HCT116 (cell line): ENCODE measurements at regions not wholly inside any gene's neighbourhood (a gene's known extent, or its start where the extent isn't known, plus 50 kb on each side); places are given as distances from the start of the nearest gene placed in this dataset.

Experiments used
- ATAC-seq: fragments of 200-7000 bp; cut with Tn5 transposase; 2 replicates; pipeline ENCODE4 v1.9.1; 2020; ENCODE audit warnings: mild to moderate bottlenecking, moderate library complexity
- BruUV-seq: library from RNA; stranded (reverse); fragments of 400-500 nt; replicated peaks from 2 replicates; lab custom pipeline; 2021; lab: Mats Ljungman, UMichigan
- CTCF ChIA-PET: fragments of 300-600 bp; sonication (Branson Sonifier 250); formaldehyde crosslinking; loops from one replicate; lab custom pipeline; 2021; ENCODE audit warnings: antibody characterized with exemption; lab: Charles Lee
- POLR2A ChIA-PET: fragments of 300-600, 350-600 bp; sonication (Branson Sonifier 250); formaldehyde crosslinking; loops from one replicate; lab custom pipeline; 2021; ENCODE audit warnings: antibody characterized with exemption; lab: Charles Lee
- RAD21 ChIA-PET, 2 experiments: fragments of 300-600 bp; sonication (Branson Sonifier 250); formaldehyde crosslinking; loops; one replicate each; lab custom pipeline; 2023; ENCODE audit warnings: low total read pairs in 2 of 2; ENCODE audit not compliant: uncharacterized antibody in 2 of 2, unreplicated experiment in 2 of 2, low non-redundant PET in 1 of 2; lab: Charles Lee
- DNase-seq: peaks from one replicate; pipeline ENCODE4 v3.0.0-alpha.2; 2010; ENCODE audit warnings: low read depth, low spot score
- H2AFZ ChIP-seq: fragments of 200-600 bp; shearing (Covaris generic), sonication (generic); 2 replicates; pipeline ENCODE4 v1.6.1; 2017; ENCODE audit warnings: low read depth, mixed run types, mixed read lengths, antibody characterized with exemption, low read length; ENCODE audit not compliant: poor library complexity, severe bottlenecking
- H3K27ac ChIP-seq: 2 replicates; pipeline ENCODE4 v1.5.1; 2012; ENCODE audit warnings: low read depth, low read length
- H3K27me3 ChIP-seq: fragments of 200-600 bp; sonication (generic); 2 replicates; pipeline ENCODE4 v1.6.1; 2016; ENCODE audit warnings: mixed run types, low read length, mixed read lengths; ENCODE audit not compliant: insufficient read depth
- H3K36me3 ChIP-seq, 2 experiments: fragments of 200-500 bp in 1 of 2; fragments of 200-600 bp in 1 of 2; sonication (Bioruptor generic) in 1 of 2; sonication (generic) in 1 of 2; 2 replicates each; pipeline versions ENCODE4 v1.5.1 to v1.6.1; 2014 to 2016; ENCODE audit warnings: low read length in 2 of 2, inconsistent platforms in 1 of 2, mixed read lengths in 1 of 2, mixed run types in 1 of 2; ENCODE audit not compliant: insufficient read depth in 2 of 2, control insufficient read depth in 1 of 2
- H3K4me1 ChIP-seq, 2 experiments: fragments of 200-600 bp in 1 of 2; sonication (generic) in 1 of 2; 2 replicates each; pipeline versions ENCODE4 v1.5.1 to v1.6.1; 2012 to 2017; ENCODE audit warnings: low read length in 2 of 2, inconsistent platforms in 1 of 2, mild to moderate bottlenecking in 1 of 2, mixed read lengths in 1 of 2, mixed run types in 1 of 2, moderate library complexity in 1 of 2; ENCODE audit not compliant: insufficient read depth in 2 of 2, control insufficient read depth in 1 of 2
- H3K4me2 ChIP-seq: fragments of 200-600 bp; sonication (generic); 2 replicates; pipeline ENCODE4 v1.6.1; 2017; ENCODE audit warnings: mixed run types, low read length, mixed read lengths
- H3K4me3 ChIP-seq, 2 experiments: fragments of 200-600 bp in 1 of 2; sonication (generic) in 1 of 2; replicated peaks in 1 of 2; 2 replicates each; pipeline ENCODE4 v1.5.1; 2011 to 2016; ENCODE audit warnings: low read length in 2 of 2, control low read depth in 1 of 2, low read depth in 1 of 2, mild to moderate bottlenecking in 1 of 2, mixed read lengths in 1 of 2, mixed run types in 1 of 2
- H3K79me2 ChIP-seq: fragments of 200-600 bp; sonication (generic); 2 replicates; pipeline ENCODE4 v1.6.1; 2017; ENCODE audit warnings: mild to moderate bottlenecking, mixed run types, low read length, moderate library complexity, mixed read lengths; ENCODE audit not compliant: insufficient read depth
- H3K9ac ChIP-seq: fragments of 200-600 bp; sonication (generic); 2 replicates; pipeline ENCODE4 v1.6.1; 2016; ENCODE audit warnings: low read length, mixed read lengths
- H3K9me2 ChIP-seq: fragments of 200-600 bp; sonication (generic), shearing (Covaris generic); 2 replicates; pipeline ENCODE4 v1.6.1; 2017; ENCODE audit warnings: mixed run types, mild to moderate bottlenecking, moderate library complexity; ENCODE audit not compliant: insufficient read depth
- H3K9me3 ChIP-seq, 2 experiments: fragments of 200-500 bp in 1 of 2; fragments of 200-600 bp in 1 of 2; sonication (Bioruptor generic) in 1 of 2; sonication (generic) in 1 of 2; 2 replicates each; pipeline ENCODE4 v1.6.1; 2014 to 2017; ENCODE audit warnings: low read length in 2 of 2, mixed read lengths in 2 of 2, inconsistent platforms in 1 of 2, low read depth in 1 of 2, mild to moderate bottlenecking in 1 of 2, mixed run types in 1 of 2, moderate library complexity in 1 of 2; ENCODE audit not compliant: control insufficient read depth in 1 of 2, insufficient read depth in 1 of 2
- H4K20me1 ChIP-seq: fragments of 200-600 bp; sonication (generic), shearing (Covaris generic); 2 replicates; pipeline ENCODE4 v1.6.1; 2017; ENCODE audit warnings: mixed run types, mild to moderate bottlenecking, moderate library complexity; ENCODE audit not compliant: insufficient read depth
- CBX3 ChIP-seq: IDR thresholded peaks from 2 replicates; pipeline ENCODE4 v1.6.1; 2012; ENCODE audit warnings: low read depth
- CEBPB ChIP-seq: IDR thresholded peaks from 2 replicates; pipeline ENCODE4 v1.6.1; 2012; ENCODE audit warnings: low read depth
- CTCF ChIP-seq, 3 experiments: fragments of 200-600 bp in 1 of 3; sonication (generic) in 1 of 3; IDR thresholded peaks in 2 of 3; conservative IDR thresholded peaks in 1 of 3; 2 replicates each; pipeline ENCODE4 v1.5.1; 2012 to 2017; ENCODE audit warnings: low read depth in 2 of 3, low read length in 2 of 3, antibody characterized with exemption in 1 of 3, borderline replicate concordance in 1 of 3, control low read depth in 1 of 3, mild to moderate bottlenecking in 1 of 3, mixed read lengths in 1 of 3, mixed run types in 1 of 3, moderate library complexity in 1 of 3; ENCODE audit not compliant: insufficient read depth in 1 of 3
- EGR1 ChIP-seq: IDR thresholded peaks from 2 replicates; pipeline ENCODE4 v1.6.1; 2012; ENCODE audit warnings: low read depth
- ELF1 ChIP-seq: IDR thresholded peaks from 2 replicates; pipeline ENCODE4 v1.6.1; 2012; ENCODE audit warnings: low read depth, borderline replicate concordance
- EZH2 ChIP-seq: fragments of 200-600 bp; sonication (generic); IDR thresholded peaks from 2 replicates; pipeline ENCODE4 v1.6.1; 2017; ENCODE audit warnings: antibody characterized with exemption, mixed run types
- EZH2phosphoT487 ChIP-seq: fragments of 200-600 bp; IDR thresholded peaks from 2 replicates; pipeline ENCODE4 v1.6.1; 2018; ENCODE audit warnings: antibody characterized with exemption, borderline replicate concordance
- FOSL1 ChIP-seq: IDR thresholded peaks from 2 replicates; pipeline ENCODE4 v1.6.1; 2012; ENCODE audit warnings: low read depth
- JUND ChIP-seq: IDR thresholded peaks from 2 replicates; pipeline ENCODE4 v1.6.1; 2012
- POLR2AphosphoS5 ChIP-seq: IDR thresholded peaks from 2 replicates; pipeline ENCODE4 v1.6.1; 2011; ENCODE audit warnings: mild to moderate bottlenecking, low read depth, low read length, moderate library complexity
- RAD21 ChIP-seq: IDR thresholded peaks from 2 replicates; pipeline ENCODE4 v1.6.1; 2012; ENCODE audit warnings: low read depth, mild to moderate bottlenecking
- REST ChIP-seq: IDR thresholded peaks from 2 replicates; pipeline ENCODE4 v1.6.1; 2012; ENCODE audit warnings: low read depth
- SIN3A ChIP-seq: IDR thresholded peaks from 2 replicates; pipeline ENCODE4 v1.6.1; 2012; ENCODE audit warnings: low read depth
- SRF ChIP-seq: IDR thresholded peaks from 2 replicates; pipeline ENCODE4 v1.6.1; 2012; ENCODE audit warnings: low read depth
- TCF7L2 ChIP-seq: IDR thresholded peaks from 2 replicates; pipeline ENCODE4 v1.7.0; 2011; ENCODE audit warnings: borderline replicate concordance, inconsistent platforms; ENCODE audit not compliant: insufficient read depth, insufficient read length; ENCODE audit errors: extremely low read depth
- ZBTB33 ChIP-seq: IDR thresholded peaks from 2 replicates; pipeline ENCODE4 v1.6.1; 2011; ENCODE audit warnings: mild to moderate bottlenecking, low read length, moderate library complexity; ENCODE audit not compliant: insufficient replicate concordance; ENCODE audit errors: extremely low read depth
- ZFX ChIP-seq: fragments of 450-650 bp; IDR thresholded peaks from 2 replicates; pipeline ENCODE4 v1.6.1; 2017
- ZNF274 ChIP-seq: fragments of 200-500 bp; sonication (Bioruptor generic); IDR thresholded peaks from 2 replicates; pipeline ENCODE4 v1.6.1; 2014; ENCODE audit warnings: mild to moderate bottlenecking, low read depth, low read length, inconsistent platforms
- intact Hi-C: fragments of 100-400 bp; cut with micrococcal nuclease; formaldehyde crosslinking; loops from 2 replicates; pipeline ENCODE4 v1.10.0; 2022

- TF ChIP-seq POLR2AphosphoS5 (no peak), CTCF (IDR thresholded peaks at IDR 0.05 in 2 of 3, conservative IDR thresholded peaks at IDR 0.05 in 1 of 3; ENCODE audit: borderline replicate concordance in 1 of 3, insufficient read depth in 1 of 3, low read depth in 2 of 3, low read length in 2 of 3) (no peak), ZBTB33 (no peak), SRF (no peak), JUND (no peak), CEBPB (no peak), CBX3 (no peak), SIN3A (no peak), EGR1 (no peak), FOSL1 (no peak), RAD21 (no peak), EZH2phosphoT487 (no peak), ELF1 (no peak), ZFX (no peak), REST (no peak), ZNF274 (no peak), TCF7L2 (no peak), EZH2 (no peak)
- TF ChIP-seq, all 23 proteins: peak for 0
- H3K4me2 ChIP-seq, result no peak overlapping the region
- no peaks in the 10 kb centered on the region for H3K9me2 ChIP-seq
- no peak overlapping the region for H2AFZ ChIP-seq
- CTCF ChIA-PET, result no interaction called here
- peaks cover 4% of the 10 kb centered on the region; the same call in 1 of the 2 replicates for H3K27me3 ChIP-seq
- no peaks in the 10 kb centered on the region for H3K79me2 ChIP-seq
- H3K4me1 ChIP-seq, result no peaks in the 10 kb centered on the region
- no peak overlapping the region for H3K9ac ChIP-seq
- no TSS peak for BruUV-seq
- no peak for ATAC-seq
- no peaks in the 10 kb centered on the region for H3K36me3 ChIP-seq
- H4K20me1 ChIP-seq, result no peaks in the 10 kb centered on the region
- intact Hi-C loops, result no loop called here
- no peak overlapping the region for H3K27ac ChIP-seq
- RAD21 ChIA-PET, result no interaction called here
- no peaks in the 10 kb centered on the region for H3K9me3 ChIP-seq
- no peak overlapping the region for H3K4me3 ChIP-seq
- DNase-seq, result no peak
- POLR2A ChIA-PET, result no interaction called here
Measured at GRCh38 chr3:194995334-194995733, 275.6 kb downstream of the XXYLT1 start.
